Upper lobe of left lung (tissue), 6 donors: ENCODE measurements at regions not wholly inside any gene's neighbourhood (a gene's known extent, or its start where the extent isn't known, plus 50 kb on each side); places are given as distances from the start of the nearest gene placed in this dataset.

ENCODE experiments used
- ATAC-seq, 2 donors: fragments of 200-7000 bp; cut with Tn5 transposase; one replicate each; pipeline ENCODE4 v1.9.1; 2022; ENCODE audit warnings: mild to moderate bottlenecking in 2 of 2, moderate library complexity in 2 of 2; ENCODE audit not compliant: low FRiP score in 2 of 2
- DNase-seq, 2 donors: peaks; one replicate each; pipeline ENCODE4 v3.0.0-alpha.2; 2019 to 2020
- H3K27ac ChIP-seq, 4 donors: fragments of 200-600 bp; sonication (generic); one replicate each; pipeline ENCODE4 v1.5.1; 2016 to 2019
- H3K27me3 ChIP-seq, 4 donors: fragments of 200-600 bp; sonication (generic); one replicate each; pipeline ENCODE4 v1.5.1; 2017 to 2019
- H3K36me3 ChIP-seq, 4 donors: fragments of 200-600 bp; sonication (generic); one replicate each; pipeline ENCODE4 v1.5.1; 2016 to 2019
- H3K4me1 ChIP-seq, 4 donors: fragments of 200-600 bp; sonication (generic); one replicate each; pipeline ENCODE4 v1.5.1; 2018 to 2019
- H3K4me3 ChIP-seq, 4 donors: fragments of 200-600 bp; sonication (generic); one replicate each; pipeline ENCODE4 v1.5.1; 2017 to 2019; ENCODE audit warnings: mild to moderate bottlenecking in 2 of 4, moderate library complexity in 1 of 4
- H3K9me3 ChIP-seq, 4 donors: fragments of 200-600 bp; sonication (generic); one replicate each; pipeline ENCODE4 v1.5.1; 2018 to 2019
- CTCF ChIP-seq, 6 experiments: fragments of 450-650 bp in 4 of 6; fragments of 200-600 bp in 2 of 6; sonication (generic) in 2 of 6; IDR thresholded peaks; one replicate each; pipeline ENCODE4 v1.5.1; 2016 to 2019; ENCODE audit warnings: antibody characterized with exemption in 6 of 6
- EP300 ChIP-seq, 4 donors: sonication (generic); formaldehyde crosslinking; IDR thresholded peaks; one replicate each; pipeline ENCODE4 v1.5.1; 2017; ENCODE audit warnings: antibody characterized with exemption in 4 of 4, control low read depth in 2 of 4
- POLR2A ChIP-seq, 4 donors: fragments of 450-650 bp; IDR thresholded peaks; one replicate each; pipeline ENCODE4 v1.5.1; 2016 to 2017; ENCODE audit warnings: antibody characterized with exemption in 4 of 4, mild to moderate bottlenecking in 2 of 4
- POLR2AphosphoS5 ChIP-seq, 2 donors: sonication (generic); formaldehyde crosslinking; IDR thresholded peaks; one replicate each; pipeline ENCODE4 v1.5.1; 2017; ENCODE audit warnings: antibody characterized with exemption in 2 of 2
- WGBS, 2 donors: methylation state at CpG; one replicate each; pipeline ENCODE4 v1.1.5; 2017 to 2018; 5-methylcytosine and 5-hydroxymethylcytosine counted together
- donor health status: DM: no; HTN: no; CAD: no; lungs with moderate emphysema.
- donor health status: DM: no; HTN: yes; CAD: no; lungs with severe emphysema.

GRCh38 chr4:30632751-30633150 is 87.4 kb upstream of the PCDH7 start:
- Histone ChIP-seq H3K9me3 (peaks cover 0 to 3% (median 0%) of the 10 kb centered on the region in 4 donors), H3K36me3 (no peaks in the 10 kb centered on the region), H3K27me3 (no peaks in the 10 kb centered on the region), H3K4me3 (no peak overlapping the region), H3K27ac (no peak overlapping the region), H3K4me1 (no peaks in the 10 kb centered on the region)
- no peak for ATAC-seq
- no peak for DNase-seq
- WGBS, 2 donors, result 73% methylated on average over 1 of the region's 1 CpG
- no peak for TF ChIP-seq EP300 (IDR thresholded peaks at IDR 0.05)
- TF ChIP-seq POLR2A (IDR thresholded peaks at IDR 0.05), result no peak
- no peak for TF ChIP-seq CTCF (IDR thresholded peaks at IDR 0.05)
- TF ChIP-seq POLR2AphosphoS5 (IDR thresholded peaks at IDR 0.05), result no peak

GRCh38 chr4:30641345-30641744 is 78.8 kb upstream of the PCDH7 start:
- Histone ChIP-seq H3K4me3 (no peak overlapping the region), H3K36me3 (no peaks in the 10 kb centered on the region), H3K9me3 (no peaks in the 10 kb centered on the region), H3K27ac (no peak overlapping the region), H3K4me1 (no peaks in the 10 kb centered on the region), H3K27me3 (no peaks in the 10 kb centered on the region)
- TF ChIP-seq POLR2A (IDR thresholded peaks at IDR 0.05) (no peak), CTCF (IDR thresholded peaks at IDR 0.05) (no peak)
- DNase-seq, result no peak
- 71 to 81% methylated on average over 1 of the region's 1 CpG for WGBS, 2 donors
- ATAC-seq, result no peak

- no peaks in the 10 kb centered on the region for H3K27me3 ChIP-seq
- TF ChIP-seq POLR2A (IDR thresholded peaks at IDR 0.05) (no peak), CTCF (IDR thresholded peaks at IDR 0.05) (no peak), EP300 (IDR thresholded peaks at IDR 0.05) (no peak), POLR2AphosphoS5 (IDR thresholded peaks at IDR 0.05) (no peak)
- 12 to 34% methylated on average over 1 of the region's 1 CpG for WGBS, 2 donors
- no peak for DNase-seq
- H3K27ac ChIP-seq, result no peak overlapping the region
- no peaks in the 10 kb centered on the region for H3K9me3 ChIP-seq
- H3K4me1 ChIP-seq, result no peaks in the 10 kb centered on the region
- ATAC-seq, result no peak
- no peak overlapping the region for H3K4me3 ChIP-seq
- H3K36me3 ChIP-seq, result no peaks in the 10 kb centered on the region
Measured at GRCh38 chr4:30642567-30642966, 77.6 kb upstream of the PCDH7 start.

- ATAC-seq, result no peak
- Histone ChIP-seq H3K36me3 (no peaks in the 10 kb centered on the region), H3K27me3 (no peaks in the 10 kb centered on the region), H3K4me3 (no peak overlapping the region), H3K27ac (no peak overlapping the region), H3K9me3 (no peaks in the 10 kb centered on the region), H3K4me1 (no peaks in the 10 kb centered on the region)
- TF ChIP-seq POLR2A (IDR thresholded peaks at IDR 0.05) (no peak), CTCF (IDR thresholded peaks at IDR 0.05) (no peak), POLR2AphosphoS5 (IDR thresholded peaks at IDR 0.05) (no peak), EP300 (IDR thresholded peaks at IDR 0.05) (no peak)
- 40 to 50% methylated on average over 1 of the region's 1 CpG for WGBS, 2 donors
- no peak for DNase-seq
Measured at GRCh38 chr4:30653291-30653690, 66.9 kb upstream of the PCDH7 start.

- DNase-seq (no peak), ATAC-seq (no peak)
- TF ChIP-seq EP300 (IDR thresholded peaks at IDR 0.05), result no peak
- TF ChIP-seq POLR2AphosphoS5 (IDR thresholded peaks at IDR 0.05), result no peak
- no peak for TF ChIP-seq POLR2A (IDR thresholded peaks at IDR 0.05)
- no peak for TF ChIP-seq CTCF (IDR thresholded peaks at IDR 0.05)
- WGBS, 2 donors, result 88 to 91% methylated on average over 5 of the region's 5 CpGs
- Histone ChIP-seq H3K4me1 (no peaks in the 10 kb centered on the region), H3K9me3 (no peaks in the 10 kb centered on the region), H3K27ac (no peak overlapping the region), H3K4me3 (no peak overlapping the region), H3K27me3 (no peaks in the 10 kb centered on the region), H3K36me3 (no peaks in the 10 kb centered on the region)
Measured at GRCh38 chr4:30656828-30657227, 63.3 kb upstream of the PCDH7 start.
